Gastrocnemius medialis (tissue), 4 donors: ENCODE measurements at regions not wholly inside any gene's neighbourhood (a gene's known extent, or its start where the extent isn't known, plus 50 kb on each side); places are given as distances from the start of the nearest gene placed in this dataset.

ENCODE experiments used
- POLR2A ChIP-seq, 2 donors: fragments of 450-650 bp; IDR thresholded peaks; one replicate each; pipeline ENCODE4 v1.6.1; 2017; ENCODE audit warnings: antibody characterized with exemption in 2 of 2, mild to moderate bottlenecking in 2 of 2, moderate library complexity in 2 of 2
- TF ChIP-seq, protein P1 (sequence below), 5 experiments: fragments of 450-650 bp in 3 of 5; fragments of 200-600 bp in 2 of 5; sonication (generic) in 2 of 5; IDR thresholded peaks in 4 of 5; conservative IDR thresholded peaks in 1 of 5; 1 replicate in 4 of 5; 2 replicates in 1 of 5; pipeline ENCODE4 v1.5.1; 2016 to 2019; ENCODE audit warnings: antibody characterized with exemption in 5 of 5, mild to moderate bottlenecking in 3 of 5, moderate library complexity in 3 of 5

DNA sequence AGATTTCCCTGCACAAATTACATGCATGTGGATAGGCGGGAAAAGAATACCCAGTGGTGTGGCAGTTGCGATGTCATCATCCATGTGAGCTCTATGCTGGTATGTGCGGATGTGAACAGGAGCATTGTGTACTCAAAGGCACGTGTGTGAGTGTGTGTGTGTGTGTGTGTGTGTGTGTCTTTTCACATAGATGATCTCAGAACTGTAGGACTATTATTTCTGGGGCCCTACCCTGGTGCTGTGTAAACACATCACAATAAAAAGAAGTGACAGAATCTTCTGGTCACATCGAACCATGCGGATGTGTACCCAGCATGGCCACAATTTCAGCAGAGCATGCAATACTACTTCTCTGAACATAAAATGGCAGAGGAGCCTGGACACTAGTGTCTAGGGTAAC lies 624.8 kb downstream of the MID1IP1 start:
- TF ChIP-seq, protein P1, sequence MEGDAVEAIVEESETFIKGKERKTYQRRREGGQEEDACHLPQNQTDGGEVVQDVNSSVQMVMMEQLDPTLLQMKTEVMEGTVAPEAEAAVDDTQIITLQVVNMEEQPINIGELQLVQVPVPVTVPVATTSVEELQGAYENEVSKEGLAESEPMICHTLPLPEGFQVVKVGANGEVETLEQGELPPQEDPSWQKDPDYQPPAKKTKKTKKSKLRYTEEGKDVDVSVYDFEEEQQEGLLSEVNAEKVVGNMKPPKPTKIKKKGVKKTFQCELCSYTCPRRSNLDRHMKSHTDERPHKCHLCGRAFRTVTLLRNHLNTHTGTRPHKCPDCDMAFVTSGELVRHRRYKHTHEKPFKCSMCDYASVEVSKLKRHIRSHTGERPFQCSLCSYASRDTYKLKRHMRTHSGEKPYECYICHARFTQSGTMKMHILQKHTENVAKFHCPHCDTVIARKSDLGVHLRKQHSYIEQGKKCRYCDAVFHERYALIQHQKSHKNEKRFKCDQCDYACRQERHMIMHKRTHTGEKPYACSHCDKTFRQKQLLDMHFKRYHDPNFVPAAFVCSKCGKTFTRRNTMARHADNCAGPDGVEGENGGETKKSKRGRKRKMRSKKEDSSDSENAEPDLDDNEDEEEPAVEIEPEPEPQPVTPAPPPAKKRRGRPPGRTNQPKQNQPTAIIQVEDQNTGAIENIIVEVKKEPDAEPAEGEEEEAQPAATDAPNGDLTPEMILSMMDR (IDR thresholded peaks at IDR 0.05 in 4 of 5, conservative IDR thresholded peaks at IDR 0.05 in 1 of 5): no peak
- no peak for TF ChIP-seq POLR2A (IDR thresholded peaks at IDR 0.05)
